RKO (cell line): ENCODE measurements at regions not wholly inside any gene's neighbourhood (a gene's known extent, or its start where the extent isn't known, plus 50 kb on each side); places are given as distances from the start of the nearest gene placed in this dataset.
"Not testable (repeated sequence)": the region's sequence is repeated elsewhere in the genome, so short reads cannot be mapped to it uniquely, and the experiment has no call there.

Experiments used
- DNase-seq: peaks from one replicate; pipeline ENCODE4 v3.0.0-alpha.2; 2016; ENCODE audit warnings: low spot score

DNA sequence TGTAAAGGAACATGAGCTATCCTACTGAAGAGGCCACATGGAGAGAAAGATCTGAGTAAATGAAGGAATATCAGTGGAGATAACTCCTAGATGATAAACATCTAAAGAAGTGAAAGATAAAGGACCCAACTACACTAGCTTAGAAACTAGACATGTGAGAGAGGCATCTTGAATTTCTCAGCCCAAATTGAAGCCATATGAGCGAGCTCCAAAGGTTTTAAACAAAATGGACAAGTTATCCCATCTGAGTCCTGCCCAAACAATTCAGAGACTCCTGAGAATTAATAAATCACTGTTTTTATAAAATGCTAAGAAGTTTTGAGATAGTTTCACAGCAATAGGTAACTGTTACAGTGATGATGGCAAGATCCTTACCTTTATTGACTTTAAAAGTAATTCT lies 438.9 kb downstream of the NAV3 start:
- DNase-seq: no peak

DNA sequence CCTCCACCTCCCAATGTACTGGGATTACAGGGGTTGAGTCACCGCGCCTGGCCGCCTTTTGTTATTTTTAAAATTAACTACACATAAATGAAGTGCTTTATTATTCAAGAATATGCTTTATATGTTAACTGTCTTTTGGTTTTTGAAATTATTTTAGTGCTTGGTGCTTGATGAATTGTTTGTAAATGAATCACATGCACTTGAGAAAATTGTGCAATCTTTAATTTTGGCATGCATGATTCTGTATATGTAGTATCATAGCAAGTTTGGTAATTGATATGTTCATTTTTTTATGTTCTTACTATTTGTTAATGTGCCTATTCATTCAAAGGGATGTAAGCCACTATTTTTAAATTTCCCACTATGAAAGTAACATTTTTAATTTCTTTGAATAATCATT lies 440.9 kb downstream of the NAV3 start:
- no peak for DNase-seq

DNA sequence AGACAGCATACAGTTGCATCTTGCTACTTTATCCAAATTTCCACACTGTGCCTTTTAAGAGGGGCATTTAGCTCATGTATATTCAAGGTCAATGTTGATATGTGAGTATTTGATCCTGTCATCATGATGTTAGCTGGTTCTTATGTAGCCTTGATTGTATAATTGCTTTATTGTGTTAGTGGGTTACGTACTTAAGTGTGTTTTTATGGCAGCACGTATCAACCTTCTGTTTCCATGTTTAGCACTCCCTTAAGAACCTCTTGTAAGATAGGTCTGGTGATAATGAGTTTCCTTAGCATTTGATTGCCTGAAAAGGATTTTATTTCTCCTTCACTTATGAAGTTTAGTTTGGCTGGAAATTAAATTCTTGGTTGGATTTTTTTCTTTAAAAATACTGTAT lies 445.2 kb downstream of the NAV3 start:
- no peak for DNase-seq

- DNase-seq: no peak
Measured at GRCh38 chr12:78278706-78279190, 448.1 kb downstream of the NAV3 start.

DNA sequence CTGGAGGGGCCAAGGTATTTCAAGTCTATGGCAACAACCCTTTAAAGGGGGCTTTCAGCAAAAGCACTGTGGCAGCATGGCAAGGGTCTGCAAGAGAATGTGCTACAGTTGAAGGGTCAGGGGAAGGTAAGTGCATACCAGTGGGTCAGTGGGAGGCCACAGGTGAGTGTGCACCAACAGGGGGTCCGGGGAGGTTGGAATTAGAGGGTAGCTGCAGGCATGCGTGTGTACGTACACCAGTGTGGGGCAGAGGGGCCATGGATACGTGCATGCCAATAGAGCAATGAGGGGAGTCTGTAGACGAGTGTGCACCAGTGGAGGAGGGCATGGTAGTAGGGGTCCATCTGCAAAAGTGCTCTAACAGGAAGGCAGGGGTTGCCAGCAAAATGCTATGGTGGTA lies 448.9 kb downstream of the NAV3 start:
- DNase-seq: no peak

- not testable (repeated sequence) for DNase-seq
Measured at GRCh38 chr12:78281102-78281501, 450.4 kb downstream of the NAV3 start.

DNA sequence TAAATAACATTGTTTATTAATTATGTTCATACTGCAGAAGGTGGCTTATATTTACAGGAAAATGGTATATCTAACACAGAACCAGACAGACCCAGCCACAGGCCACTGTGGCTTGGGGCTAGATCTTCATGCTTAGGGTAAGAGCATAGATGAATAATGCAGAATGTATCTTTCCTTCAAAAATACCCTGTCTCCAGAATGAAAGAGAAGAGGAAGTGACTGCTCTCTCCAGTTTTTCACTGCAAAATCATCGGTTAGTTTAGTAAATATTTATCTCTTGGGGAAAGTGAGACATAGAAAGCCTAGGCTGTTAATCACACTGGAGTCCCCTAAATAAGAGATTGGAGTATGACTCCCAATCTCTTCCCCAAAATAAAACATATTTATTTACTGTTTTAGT lies 453.7 kb downstream of the NAV3 start:
- DNase-seq: no peak

- DNase-seq: no peak
Measured at GRCh38 chr12:78290606-78291345, 460.1 kb downstream of the NAV3 start.

DNA sequence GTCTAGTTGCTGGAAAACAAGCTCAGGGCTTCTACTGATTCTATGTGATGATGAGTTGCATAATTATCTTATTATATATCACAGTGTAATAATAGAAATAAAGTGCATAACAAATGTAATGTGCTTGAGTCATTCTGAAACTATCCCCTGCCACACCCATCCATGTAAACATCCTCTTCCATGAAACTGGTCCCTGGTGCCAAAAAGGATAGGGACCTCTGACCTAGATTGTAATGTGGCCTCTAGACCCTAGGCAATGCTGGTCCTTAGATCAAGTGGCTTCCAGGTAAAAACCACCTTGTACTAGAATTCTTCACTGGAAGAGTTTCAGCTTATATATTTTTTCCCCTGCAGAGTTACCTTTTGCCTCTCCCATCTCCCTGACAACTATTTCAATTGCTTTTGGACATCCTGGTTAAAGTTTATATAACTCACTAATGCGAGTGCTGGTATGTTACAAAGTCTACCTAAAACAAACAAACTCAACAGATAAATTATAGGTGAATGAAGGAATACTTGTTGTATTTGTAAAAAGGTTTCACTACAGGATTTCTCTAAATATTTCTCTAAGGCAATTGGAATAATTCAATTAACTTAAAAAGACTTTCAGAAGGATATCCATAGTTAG lies 462.5 kb downstream of the NAV3 start:
- no peak for DNase-seq

DNA sequence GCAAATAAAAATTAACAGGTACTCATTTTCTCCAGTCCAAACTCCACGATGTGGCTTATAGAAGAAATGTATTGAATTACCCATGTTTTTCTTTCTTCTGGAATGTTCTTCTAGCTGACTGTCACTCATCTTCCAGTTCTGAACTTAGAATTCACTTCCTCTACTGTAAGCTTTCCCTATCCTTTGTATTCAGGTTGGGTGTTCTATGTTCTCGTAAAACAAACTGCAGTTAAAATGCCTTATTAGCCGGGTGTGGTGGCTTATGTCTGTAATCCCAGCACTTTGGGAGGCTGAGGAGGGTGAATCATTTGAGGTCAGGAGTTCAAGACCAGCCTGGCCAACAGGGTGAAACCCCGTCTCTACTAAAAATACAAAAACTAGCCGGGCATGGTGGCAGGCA lies 470.6 kb downstream of the NAV3 start:
- DNase-seq: not testable (repeated sequence)

DNA sequence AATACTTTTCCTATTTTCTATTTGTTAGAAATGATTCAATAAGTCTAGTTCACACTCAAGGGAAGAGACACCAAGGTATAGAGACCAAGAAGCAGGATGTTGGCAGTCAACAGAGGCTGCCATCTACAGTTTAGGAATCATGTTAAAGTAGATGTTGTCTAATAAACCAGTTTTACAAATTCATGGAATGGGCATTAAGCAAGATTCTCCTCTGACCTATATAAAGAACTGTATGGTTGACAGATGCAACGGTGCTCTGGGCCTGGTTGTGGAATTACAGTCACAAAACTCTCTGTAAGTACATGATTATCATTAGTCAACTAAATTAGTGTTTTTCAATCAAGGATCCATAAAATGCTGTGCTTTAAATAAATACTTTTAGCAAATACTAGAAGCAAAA lies 475.1 kb downstream of the NAV3 start:
- DNase-seq: no peak

GRCh38 chr12:78306236-78306635 lies 475.5 kb downstream of the NAV3 start:
- DNase-seq: no peak

GRCh38 chr12:78308701-78309100 lies 478.0 kb downstream of the NAV3 start:
- no peak for DNase-seq

DNA sequence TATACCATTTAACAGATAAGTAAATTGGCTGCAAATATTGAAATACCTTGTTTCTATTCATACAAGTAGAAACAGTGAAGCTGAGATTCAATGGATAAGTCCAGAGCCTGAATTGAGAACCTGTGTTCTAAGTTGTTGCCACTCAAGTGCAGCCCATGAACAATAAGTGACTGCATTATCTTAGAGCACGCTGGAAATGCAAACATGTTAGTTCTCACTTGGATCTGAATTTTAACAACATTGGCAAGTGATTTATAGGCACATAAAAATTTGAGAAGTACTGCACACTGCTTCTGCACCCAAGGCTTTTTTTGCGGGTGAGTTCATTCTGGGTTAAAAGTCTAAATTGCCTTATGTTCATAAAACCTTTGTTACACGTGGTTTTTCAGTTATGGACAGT lies 484.3 kb downstream of the NAV3 start:
- no peak for DNase-seq

DNA sequence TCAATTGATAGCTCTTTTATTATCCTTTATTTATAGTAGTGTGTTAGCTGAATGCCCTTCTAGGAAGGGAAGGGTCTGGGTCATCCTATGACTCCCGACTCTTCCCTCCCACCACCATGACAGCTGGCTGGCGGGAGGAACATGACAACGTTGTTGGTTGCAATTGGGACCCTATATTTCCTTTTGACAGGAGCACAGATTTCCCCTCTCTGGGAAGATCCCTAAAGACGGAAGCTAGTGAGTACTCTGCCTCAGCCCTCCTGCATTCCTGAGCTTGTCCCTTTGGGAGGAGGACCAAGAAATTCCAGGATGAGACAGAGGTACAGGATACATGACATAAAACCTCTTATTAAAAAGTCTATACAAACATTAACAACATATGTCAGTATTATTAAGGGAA lies 485.4 kb downstream of the NAV3 start:
- no peak for DNase-seq

GRCh38 chr12:78316631-78317468 lies 486.2 kb downstream of the NAV3 start:
- no peak for DNase-seq

- DNase-seq: no peak
Measured at GRCh38 chr12:78321696-78322095, 491.0 kb downstream of the NAV3 start.

GRCh38 chr12:78323226-78323625 lies 492.5 kb downstream of the NAV3 start:
- DNase-seq: no peak

- DNase-seq: no peak
Measured at GRCh38 chr12:78324234-78324633, 493.5 kb downstream of the NAV3 start.

DNA sequence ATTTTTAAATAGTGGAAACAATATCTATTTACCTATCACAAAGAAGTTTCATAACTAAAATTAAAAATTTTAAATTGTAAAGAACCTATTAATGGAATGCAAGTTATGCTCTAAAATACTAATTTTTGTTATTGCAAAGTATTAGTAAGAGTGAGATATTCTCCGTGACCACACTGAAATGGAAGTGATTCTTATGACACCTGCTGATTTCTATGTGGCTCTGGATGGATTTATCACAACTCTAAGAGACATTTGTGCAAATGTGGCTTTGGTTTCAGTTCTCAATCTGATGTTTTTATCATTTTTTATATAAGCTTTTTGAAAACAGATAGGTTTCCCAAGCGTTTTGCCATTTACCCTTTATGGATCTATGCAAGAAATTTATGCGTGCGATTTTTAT lies 497.8 kb downstream of the NAV3 start:
- no peak for DNase-seq

DNA sequence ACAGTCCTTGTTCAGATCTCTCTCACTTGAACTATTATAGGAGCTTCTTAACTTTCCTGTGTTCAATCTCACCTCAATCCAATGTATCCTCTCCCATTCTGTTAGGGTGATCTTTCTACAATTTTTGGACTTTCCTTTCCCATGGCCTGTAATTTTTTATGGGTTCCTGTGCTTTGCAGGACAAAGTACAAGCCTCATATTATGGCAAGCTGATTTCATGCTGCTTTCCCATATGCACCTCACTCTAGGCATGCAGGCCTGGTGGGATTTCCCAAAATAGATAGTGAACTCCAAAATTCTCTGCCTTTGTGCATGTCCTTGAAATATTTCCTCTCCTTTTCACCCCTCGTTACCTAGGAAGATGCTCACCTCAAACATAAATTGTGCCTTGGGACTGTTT lies 499.4 kb downstream of the NAV3 start:
- no peak for DNase-seq

GRCh38 chr12:78331181-78331580 lies 500.5 kb downstream of the NAV3 start:
- DNase-seq: no peak

GRCh38 chr12:78331753-78332152 lies 501.1 kb downstream of the NAV3 start:
- DNase-seq: no peak
